Uterus (tissue), 3 donors: ENCODE measurements at regions not wholly inside any gene's neighbourhood (a gene's known extent, or its start where the extent isn't known, plus 50 kb on each side); places are given as distances from the start of the nearest gene placed in this dataset.

Experiments used
- DNase-seq, 2 donors: peaks; one replicate each; pipeline ENCODE4 v3.0.0-alpha.2; 2019 to 2020
- H3K27ac ChIP-seq, 2 donors: fragments of 200-600 bp; sonication (generic); 1 replicate in 1 of 2; 2 replicates in 1 of 2; pipeline ENCODE4 v1.5.1; 2016 to 2018
- H3K27me3 ChIP-seq, 2 donors: fragments of 200-600 bp; sonication (generic); one replicate each; pipeline ENCODE4 v1.5.1; 2018 to 2019; ENCODE audit warnings: control low read depth in 1 of 2
- H3K36me3 ChIP-seq, 2 donors: fragments of 200-600 bp; sonication (generic); one replicate each; pipeline ENCODE4 v1.5.1; 2019; ENCODE audit warnings: control low read depth in 1 of 2
- H3K4me1 ChIP-seq, 2 donors: fragments of 200-600 bp; sonication (generic); one replicate each; pipeline ENCODE4 v1.5.1; 2018 to 2019; ENCODE audit warnings: control low read depth in 1 of 2
- H3K4me3 ChIP-seq, 2 donors: fragments of 200-600 bp; sonication (generic); 1 replicate in 1 of 2; 2 replicates in 1 of 2; pipeline ENCODE4 v1.5.1; 2018 to 2019; ENCODE audit warnings: mild to moderate bottlenecking in 1 of 2
- H3K9me3 ChIP-seq, 2 donors: fragments of 200-600 bp; sonication (generic); one replicate each; pipeline ENCODE4 v1.5.1; 2019; ENCODE audit warnings: control low read depth in 1 of 2
- POLR2A ChIP-seq, 2 donors: fragments of 450-650 bp; IDR thresholded peaks; one replicate each; pipeline ENCODE4 v1.6.1; 2016; ENCODE audit warnings: antibody characterized with exemption in 2 of 2, mild to moderate bottlenecking in 1 of 2, moderate library complexity in 1 of 2
- intact Hi-C: fragments of 100-400 bp; cut with DNase I; formaldehyde crosslinking; loops from one replicate; pipeline ENCODE4 v1.15.1; 2023; ENCODE audit warnings: low total_unique reads
- TF ChIP-seq, protein P1 (sequence below), 4 experiments: fragments of 200-600 bp in 2 of 4; fragments of 450-650 bp in 2 of 4; sonication (generic) in 2 of 4; IDR thresholded peaks; one replicate each; pipeline ENCODE4 v1.5.1; 2016 to 2019; ENCODE audit warnings: antibody characterized with exemption in 4 of 4, mild to moderate bottlenecking in 2 of 4, moderate library complexity in 1 of 4
- donor health status: DM: yes; HTN: yes; CAD: no.

DNA sequence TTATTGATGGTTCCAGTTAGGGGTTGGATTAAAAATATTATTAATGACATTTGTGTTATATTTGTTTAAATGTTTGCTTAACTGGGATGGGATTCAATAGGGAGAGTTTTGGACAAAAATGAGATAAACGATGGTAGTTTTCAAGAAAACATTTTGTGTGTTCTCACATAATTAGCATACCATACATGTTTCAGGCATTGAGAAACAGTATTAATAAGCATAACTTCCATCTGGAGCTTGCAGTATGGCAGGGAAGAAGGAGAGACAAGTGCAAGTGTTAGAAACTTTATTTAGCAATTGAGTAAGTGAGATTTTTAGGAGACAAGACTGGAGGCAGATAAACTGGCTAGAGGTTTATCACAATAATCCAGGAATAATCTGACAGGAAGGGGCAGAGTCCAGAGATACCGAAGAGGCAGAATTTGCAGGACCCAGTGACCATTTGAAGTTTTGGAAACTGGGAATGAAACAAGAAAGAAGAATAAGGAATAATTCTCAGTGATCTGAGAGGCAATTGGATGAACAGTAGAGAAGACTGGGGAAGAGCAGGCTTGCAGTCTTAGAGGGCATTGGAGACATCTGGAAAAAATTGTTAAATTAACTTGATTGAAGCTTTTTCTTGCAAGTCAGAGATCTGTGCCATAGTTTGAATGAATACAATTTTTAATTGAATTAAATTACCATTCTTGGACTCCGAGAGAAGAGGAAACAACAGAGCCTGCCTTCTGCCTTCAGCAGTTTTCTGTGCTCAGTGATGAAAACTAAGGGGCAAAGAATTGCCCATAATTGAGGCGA is 73.0 kb upstream of the PTCHD4 start:
- Histone ChIP-seq H3K36me3 (no peaks in the 10 kb centered on the region), H3K27me3 (no peaks in the 10 kb centered on the region), H3K4me1 (no peaks in the 10 kb centered on the region), H3K27ac (no peak overlapping the region), H3K4me3 (no peak overlapping the region), H3K9me3 (no peaks in the 10 kb centered on the region)
- DNase-seq: no peak
- intact Hi-C loops: no loop called here
- TF ChIP-seq, protein P1, sequence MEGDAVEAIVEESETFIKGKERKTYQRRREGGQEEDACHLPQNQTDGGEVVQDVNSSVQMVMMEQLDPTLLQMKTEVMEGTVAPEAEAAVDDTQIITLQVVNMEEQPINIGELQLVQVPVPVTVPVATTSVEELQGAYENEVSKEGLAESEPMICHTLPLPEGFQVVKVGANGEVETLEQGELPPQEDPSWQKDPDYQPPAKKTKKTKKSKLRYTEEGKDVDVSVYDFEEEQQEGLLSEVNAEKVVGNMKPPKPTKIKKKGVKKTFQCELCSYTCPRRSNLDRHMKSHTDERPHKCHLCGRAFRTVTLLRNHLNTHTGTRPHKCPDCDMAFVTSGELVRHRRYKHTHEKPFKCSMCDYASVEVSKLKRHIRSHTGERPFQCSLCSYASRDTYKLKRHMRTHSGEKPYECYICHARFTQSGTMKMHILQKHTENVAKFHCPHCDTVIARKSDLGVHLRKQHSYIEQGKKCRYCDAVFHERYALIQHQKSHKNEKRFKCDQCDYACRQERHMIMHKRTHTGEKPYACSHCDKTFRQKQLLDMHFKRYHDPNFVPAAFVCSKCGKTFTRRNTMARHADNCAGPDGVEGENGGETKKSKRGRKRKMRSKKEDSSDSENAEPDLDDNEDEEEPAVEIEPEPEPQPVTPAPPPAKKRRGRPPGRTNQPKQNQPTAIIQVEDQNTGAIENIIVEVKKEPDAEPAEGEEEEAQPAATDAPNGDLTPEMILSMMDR (IDR thresholded peaks at IDR 0.05): no peak
- no peak for TF ChIP-seq POLR2A (IDR thresholded peaks at IDR 0.05)

- TF ChIP-seq, protein P1 (IDR thresholded peaks at IDR 0.05): no peak
- TF ChIP-seq POLR2A (IDR thresholded peaks at IDR 0.05): no peak
- Histone ChIP-seq H3K4me1 (no peaks in the 10 kb centered on the region), H3K27ac (no peak overlapping the region), H3K27me3 (no peaks in the 10 kb centered on the region), H3K36me3 (no peaks in the 10 kb centered on the region), H3K9me3 (no peaks in the 10 kb centered on the region), H3K4me3 (no peak overlapping the region)
- no peak for DNase-seq
- intact Hi-C loops: no loop called here
These were observed 72.2 kb upstream of the PTCHD4 start for GRCh38 chr6:48183178-48183577.

DNA sequence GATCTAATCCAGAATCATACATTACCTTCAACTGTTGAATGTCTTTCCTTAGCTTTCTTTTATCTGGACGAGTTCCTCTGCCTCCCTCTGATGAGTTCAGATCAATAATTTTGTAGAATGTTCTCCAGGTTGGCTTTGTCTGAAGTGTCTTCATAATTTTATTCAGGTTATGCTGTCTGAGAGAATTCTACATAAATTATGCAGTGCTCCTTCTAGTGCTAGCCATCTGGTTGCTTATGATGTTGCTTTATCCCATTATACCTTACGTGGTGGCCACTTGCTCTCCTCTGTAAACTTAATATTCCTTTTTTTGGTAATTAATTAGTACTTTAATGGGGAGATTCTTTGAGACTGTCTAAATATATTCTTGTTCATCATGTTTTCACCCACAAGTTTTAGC is 67.7 kb upstream of the PTCHD4 start:
- no peak overlapping the region for H3K27ac ChIP-seq
- TF ChIP-seq, protein P1 (IDR thresholded peaks at IDR 0.05): no peak
- TF ChIP-seq POLR2A (IDR thresholded peaks at IDR 0.05): no peak
- no peak overlapping the region for H3K4me3 ChIP-seq
- H3K27me3 ChIP-seq: no peaks in the 10 kb centered on the region
- no peak for DNase-seq
- intact Hi-C loops: no loop called here
- no peaks in the 10 kb centered on the region for H3K4me1 ChIP-seq
- H3K9me3 ChIP-seq: no peaks in the 10 kb centered on the region
- H3K36me3 ChIP-seq: no peaks in the 10 kb centered on the region

- no peak for TF ChIP-seq POLR2A (IDR thresholded peaks at IDR 0.05)
- TF ChIP-seq, protein P1 (IDR thresholded peaks at IDR 0.05): no peak
- no peak for DNase-seq
These were observed 66.8 kb upstream of the PTCHD4 start for GRCh38 chr6:48177786-48178185.

GRCh38 chr6:48176645-48177308 is 65.8 kb upstream of the PTCHD4 start:
- TF ChIP-seq, protein P1 (IDR thresholded peaks at IDR 0.05): no peak
- TF ChIP-seq POLR2A (IDR thresholded peaks at IDR 0.05): no peak
- intact Hi-C loops: no loop called here
- H3K27ac ChIP-seq: no peak overlapping the region
- H3K27me3 ChIP-seq: no peaks in the 10 kb centered on the region
- H3K4me1 ChIP-seq: no peaks in the 10 kb centered on the region
- no peaks in the 10 kb centered on the region for H3K36me3 ChIP-seq
- DNase-seq: no peak
- no peak overlapping the region for H3K4me3 ChIP-seq
- H3K9me3 ChIP-seq: no peaks in the 10 kb centered on the region

More at GRCh38 chr6:48177786-48178185, 66.8 kb upstream of the PTCHD4 start:
- H3K4me3 ChIP-seq: no peak overlapping the region
- no peaks in the 10 kb centered on the region for H3K27me3 ChIP-seq
- no peaks in the 10 kb centered on the region for H3K36me3 ChIP-seq
- H3K4me1 ChIP-seq: no peaks in the 10 kb centered on the region
- intact Hi-C loops: no loop called here
- H3K9me3 ChIP-seq: no peaks in the 10 kb centered on the region
- H3K27ac ChIP-seq: no peak overlapping the region
